ENCODE measurements at regions not wholly inside any gene's neighbourhood (a gene's known extent, or its start where the extent isn't known, plus 50 kb on each side); places are given as distances from the start of the nearest gene placed in this dataset.
A peak's percentile ranks its signal among the peaks of the same experiment; 100 is the strongest.

DNA sequence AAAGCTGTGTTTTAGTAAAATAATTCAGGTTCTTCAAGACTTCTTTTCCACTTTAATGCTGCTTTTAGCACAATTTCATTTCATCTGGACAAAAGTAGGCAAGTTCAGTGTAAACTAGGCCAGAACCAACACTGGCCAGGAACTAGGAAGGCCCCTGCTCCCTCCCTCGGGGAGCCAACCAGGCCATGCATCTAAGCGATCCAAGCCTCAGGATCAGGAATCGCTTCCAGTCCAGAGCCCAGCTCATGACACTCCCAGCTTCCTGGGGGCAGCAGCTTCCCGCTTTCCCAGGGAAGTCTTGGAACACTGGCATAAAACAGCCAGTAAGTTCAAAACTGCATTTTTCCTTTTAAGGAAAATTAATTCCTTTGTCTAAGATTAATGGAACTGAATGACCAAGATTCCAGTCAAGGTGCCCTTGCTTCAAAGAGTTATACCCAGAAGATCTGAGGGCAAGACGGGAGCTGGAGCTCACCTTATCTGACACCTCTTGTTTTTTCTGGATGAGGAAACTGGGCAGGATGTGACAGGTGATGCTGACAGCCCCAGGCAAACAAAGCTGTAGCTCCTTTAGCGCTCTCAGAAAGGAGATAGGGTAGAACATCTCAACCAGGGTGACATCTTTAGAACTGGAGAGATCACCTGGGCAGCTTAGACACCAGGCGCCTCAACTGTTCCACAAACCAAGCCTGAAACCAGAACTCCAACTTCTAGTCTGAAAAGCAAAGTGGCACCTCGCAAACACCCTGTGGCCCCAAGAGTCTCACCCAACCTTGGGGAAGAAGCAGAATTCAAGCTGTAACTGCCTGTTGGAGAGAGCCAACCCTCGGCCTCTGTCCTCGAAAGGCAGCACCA, 61.4 kb upstream of the PNMA1 start:
- Histone ChIP-seq H3K9ac (ENCODE audit: low read length) (peak overlapping the region; percentile 32; the same call in 1 of the 2 replicates), H2AFZ (ENCODE audit: low read length) (no peak overlapping the region), H3K4me2 (ENCODE audit: low read length) (no peak overlapping the region; the same call in 1 of the 2 replicates), H4K20me1 (ENCODE audit: insufficient read depth, low read length) (no peaks in the 10 kb centered on the region), H3K27ac (ENCODE audit: low read depth, low read length, poor library complexity, severe bottlenecking) (peak overlapping the region; percentile 96), H3F3A (ENCODE audit: insufficient read depth, low read length) (peaks cover 16% of the 10 kb centered on the region), H3K9me3 (ENCODE audit: low read length) (no peaks in the 10 kb centered on the region), H3K9me2 (ENCODE audit: low read depth, low read length) (no peaks in the 10 kb centered on the region), H3K4me3 (ENCODE audit: low read depth, low read length, poor library complexity, severe bottlenecking) (no peak overlapping the region), H3K79me2 (ENCODE audit: insufficient read depth, low read length) (peaks cover 50% of the 10 kb centered on the region), H3K36me3 (ENCODE audit: insufficient read depth, low read length) (no peaks in the 10 kb centered on the region), H3K4me1 (ENCODE audit: insufficient read depth, low read length, severe bottlenecking) (peaks cover 84% of the 10 kb centered on the region), H3K27me3 (ENCODE audit: insufficient read depth, low read length) (no peaks in the 10 kb centered on the region)
- TF ChIP-seq EZH2 (IDR thresholded peaks at IDR 0.05; ENCODE audit: borderline replicate concordance, low read length) (no peak), CTCF (IDR thresholded peaks at IDR 0.05; ENCODE audit: low read length) (no peak)

GRCh38 chr14:73774671-73775070, 60.5 kb upstream of the PNMA1 start:
- Histone ChIP-seq H3K9me2 (ENCODE audit: low read depth, low read length) (no peaks in the 10 kb centered on the region), H3K4me1 (ENCODE audit: insufficient read depth, low read length, severe bottlenecking) (peaks cover 89% of the 10 kb centered on the region), H3K4me3 (ENCODE audit: low read depth, low read length, poor library complexity, severe bottlenecking) (no peak overlapping the region), H3K36me3 (ENCODE audit: insufficient read depth, low read length) (no peaks in the 10 kb centered on the region), H3K9me3 (ENCODE audit: low read length) (no peaks in the 10 kb centered on the region), H4K20me1 (ENCODE audit: insufficient read depth, low read length) (no peaks in the 10 kb centered on the region), H3K4me2 (ENCODE audit: low read length) (peak overlapping the region; percentile 35; the same call in 1 of the 2 replicates), H2AFZ (ENCODE audit: low read length) (no peak overlapping the region), H3K27ac (ENCODE audit: low read depth, low read length, poor library complexity, severe bottlenecking) (peak overlapping the region; percentile 96), H3F3A (ENCODE audit: insufficient read depth, low read length) (peaks cover 22% of the 10 kb centered on the region), H3K79me2 (ENCODE audit: insufficient read depth, low read length) (peaks cover 43% of the 10 kb centered on the region), H3K27me3 (ENCODE audit: insufficient read depth, low read length) (no peaks in the 10 kb centered on the region), H3K9ac (ENCODE audit: low read length) (peak overlapping the region; percentile 32; the same call in 1 of the 2 replicates)
- TF ChIP-seq EZH2 (IDR thresholded peaks at IDR 0.05; ENCODE audit: borderline replicate concordance, low read length) (no peak), CTCF (IDR thresholded peaks at IDR 0.05; ENCODE audit: low read length) (no peak)

- Histone ChIP-seq H3K4me3 (ENCODE audit: low read depth, low read length, poor library complexity, severe bottlenecking) (no peak overlapping the region), H3K9ac (ENCODE audit: low read length) (no peak overlapping the region; the same call in 1 of the 2 replicates), H2AFZ (ENCODE audit: low read length) (no peak overlapping the region), H3K36me3 (ENCODE audit: insufficient read depth, low read length) (no peaks in the 10 kb centered on the region), H3K27ac (ENCODE audit: low read depth, low read length, poor library complexity, severe bottlenecking) (peak overlapping the region; percentile 96), H4K20me1 (ENCODE audit: insufficient read depth, low read length) (no peaks in the 10 kb centered on the region), H3K27me3 (ENCODE audit: insufficient read depth, low read length) (no peaks in the 10 kb centered on the region), H3K9me3 (ENCODE audit: low read length) (no peaks in the 10 kb centered on the region), H3K4me1 (ENCODE audit: insufficient read depth, low read length, severe bottlenecking) (peaks cover 92% of the 10 kb centered on the region), H3F3A (ENCODE audit: insufficient read depth, low read length) (peaks cover 22% of the 10 kb centered on the region), H3K9me2 (ENCODE audit: low read depth, low read length) (no peaks in the 10 kb centered on the region), H3K79me2 (ENCODE audit: insufficient read depth, low read length) (peaks cover 45% of the 10 kb centered on the region), H3K4me2 (ENCODE audit: low read length) (peak overlapping the region; percentile 35; the same call in 1 of the 2 replicates)
- TF ChIP-seq CTCF (IDR thresholded peaks at IDR 0.05; ENCODE audit: low read length): no peak
- no peak for TF ChIP-seq EZH2 (IDR thresholded peaks at IDR 0.05; ENCODE audit: borderline replicate concordance, low read length)
Observed at GRCh38 chr14:73774241-73774570, 60.0 kb upstream of the PNMA1 start.

Data from OCI-LY1 (cell line).